AG09319 (cell line): ENCODE measurements at regions not wholly inside any gene's neighbourhood (a gene's known extent, or its start where the extent isn't known, plus 50 kb on each side); places are given as distances from the start of the nearest gene placed in this dataset.

Source experiments
- DNase-seq: peaks from one replicate; pipeline ENCODE4 v3.0.0-alpha.2; 2010; ENCODE audit warnings: low read depth; ENCODE audit errors: extremely low read depth
- CTCF ChIP-seq: IDR thresholded peaks from 2 replicates; pipeline ENCODE4 v1.5.1; 2011; ENCODE audit warnings: low read depth, mild to moderate bottlenecking, inconsistent platforms, low read length, moderate library complexity

GRCh38 chr12:124195567-124195942, 99.3 kb upstream of the RFLNA start:
- DNase-seq = no peak
- TF ChIP-seq CTCF = no peak

- no peak for DNase-seq
- no peak for TF ChIP-seq CTCF
Measured at GRCh38 chr12:124196236-124196635, 98.7 kb upstream of the RFLNA start.

- no peak for TF ChIP-seq CTCF
- DNase-seq = no peak
Measured at GRCh38 chr12:124201248-124201647, 93.6 kb upstream of the RFLNA start.

- TF ChIP-seq CTCF = no peak
- no peak for DNase-seq
Measured at GRCh38 chr12:124203176-124203575, 91.7 kb upstream of the RFLNA start.

GRCh38 chr12:124205405-124205804, 89.5 kb upstream of the RFLNA start:
- DNase-seq = no peak
- TF ChIP-seq CTCF = no peak

GRCh38 chr12:124207049-124207448, 87.8 kb upstream of the RFLNA start:
- no peak for DNase-seq
- TF ChIP-seq CTCF = no peak

GRCh38 chr12:124207617-124208016, 87.3 kb upstream of the RFLNA start:
- DNase-seq = no peak
- TF ChIP-seq CTCF = no peak
